GM21619 (cell line): ENCODE measurements at regions not wholly inside any gene's neighbourhood (a gene's known extent, or its start where the extent isn't known, plus 50 kb on each side); places are given as distances from the start of the nearest gene placed in this dataset.
"Not testable (repeated sequence)": the region's sequence is repeated elsewhere in the genome, so short reads cannot be mapped to it uniquely, and the experiment has no call there.

ENCODE experiments used
- ATAC-seq: cut with Tn5 transposase; IDR thresholded peaks from one replicate; pipeline ENCODE4 v1.9.1; 2021; ENCODE audit not compliant: unreplicated experiment

DNA sequence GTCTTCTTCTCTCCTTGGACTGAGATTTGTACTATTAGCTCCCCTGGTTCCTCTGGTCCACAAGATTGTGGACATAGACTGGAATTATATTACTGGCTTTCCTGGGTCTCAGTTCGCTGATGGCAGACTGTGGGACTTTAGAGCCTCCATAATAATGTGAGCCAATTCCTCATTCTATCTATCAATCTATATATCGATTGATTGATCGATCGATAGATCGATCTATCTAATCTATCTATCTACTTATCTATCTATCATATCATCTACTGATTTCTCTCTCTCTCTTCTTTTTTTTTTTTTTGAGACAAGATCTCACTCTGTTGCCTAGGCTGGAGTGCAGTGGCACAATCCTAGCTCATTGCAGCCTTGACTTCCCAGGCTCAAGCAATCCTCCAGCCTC is 51.5 kb upstream of the DDR1 start:
- ATAC-seq: no peak

DNA sequence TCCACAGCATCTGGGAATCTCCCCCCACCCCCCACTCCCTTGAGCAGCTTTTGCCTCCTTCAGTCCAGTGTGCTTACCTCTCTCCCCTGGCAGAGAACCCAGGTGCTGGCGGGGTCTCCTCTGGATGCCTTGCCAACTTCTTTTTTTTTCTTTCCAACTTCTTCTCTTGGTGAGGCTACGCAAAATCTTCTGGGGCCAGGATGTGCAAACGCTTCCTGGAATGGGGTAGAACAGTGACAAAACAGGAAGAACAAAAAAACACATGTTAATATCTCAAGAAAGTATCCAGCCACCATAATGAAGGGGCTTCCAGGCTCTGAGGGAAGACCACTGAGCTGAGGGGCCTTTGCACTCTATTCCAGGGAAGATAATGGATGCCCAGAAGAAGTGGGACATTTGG is 53.9 kb upstream of the DDR1 start:
- no peak for ATAC-seq

DNA sequence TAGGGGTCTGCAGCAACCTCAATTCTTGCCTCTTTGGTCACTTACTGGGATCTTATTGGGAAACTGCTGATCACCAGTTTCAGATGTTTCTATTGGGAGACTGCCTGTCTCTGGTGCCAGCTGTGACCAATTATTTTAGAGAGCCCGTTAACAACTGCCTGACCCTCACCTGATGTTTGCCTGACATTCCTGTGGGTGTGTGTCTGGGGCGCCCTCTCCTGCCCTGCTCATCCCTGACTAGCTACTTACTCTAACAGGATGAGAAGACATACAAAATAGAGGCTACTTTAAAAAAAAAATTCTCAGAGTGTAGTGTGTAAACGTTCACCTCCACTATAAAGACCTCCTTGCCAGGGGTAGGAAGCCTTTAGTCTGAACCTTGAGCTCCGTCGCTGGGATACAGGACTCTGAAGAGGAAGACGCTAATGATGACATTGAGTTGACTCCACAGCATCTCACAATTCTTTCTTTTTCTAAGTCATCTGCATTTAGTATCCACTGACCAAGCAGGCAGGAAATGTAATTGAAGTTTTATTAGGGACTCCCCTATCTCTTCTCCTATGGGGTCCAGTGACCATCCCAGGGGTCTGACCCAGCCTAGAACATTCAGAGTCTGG is 54.6 kb upstream of the DDR1 start:
- no peak for ATAC-seq

DNA sequence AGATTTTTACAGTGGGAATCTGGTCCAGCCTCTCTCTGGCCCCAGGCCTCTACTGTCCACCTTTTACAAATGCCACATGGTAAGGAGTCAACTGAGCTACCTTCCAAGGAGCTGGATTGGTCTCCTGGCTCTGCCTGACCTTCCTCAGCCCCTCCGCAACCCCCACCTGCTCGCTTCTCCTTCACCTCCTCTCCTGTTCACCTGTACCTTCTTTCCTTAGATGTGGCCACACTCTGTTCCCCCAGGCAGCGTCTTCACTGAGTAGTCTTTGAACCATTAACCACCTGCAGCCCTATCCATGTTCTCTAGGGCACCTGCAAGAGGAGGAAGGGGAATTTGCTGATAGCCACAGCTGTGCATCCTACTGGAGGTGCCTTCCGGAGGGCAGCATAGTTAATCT is 55.3 kb upstream of the DDR1 start:
- ATAC-seq: no peak

DNA sequence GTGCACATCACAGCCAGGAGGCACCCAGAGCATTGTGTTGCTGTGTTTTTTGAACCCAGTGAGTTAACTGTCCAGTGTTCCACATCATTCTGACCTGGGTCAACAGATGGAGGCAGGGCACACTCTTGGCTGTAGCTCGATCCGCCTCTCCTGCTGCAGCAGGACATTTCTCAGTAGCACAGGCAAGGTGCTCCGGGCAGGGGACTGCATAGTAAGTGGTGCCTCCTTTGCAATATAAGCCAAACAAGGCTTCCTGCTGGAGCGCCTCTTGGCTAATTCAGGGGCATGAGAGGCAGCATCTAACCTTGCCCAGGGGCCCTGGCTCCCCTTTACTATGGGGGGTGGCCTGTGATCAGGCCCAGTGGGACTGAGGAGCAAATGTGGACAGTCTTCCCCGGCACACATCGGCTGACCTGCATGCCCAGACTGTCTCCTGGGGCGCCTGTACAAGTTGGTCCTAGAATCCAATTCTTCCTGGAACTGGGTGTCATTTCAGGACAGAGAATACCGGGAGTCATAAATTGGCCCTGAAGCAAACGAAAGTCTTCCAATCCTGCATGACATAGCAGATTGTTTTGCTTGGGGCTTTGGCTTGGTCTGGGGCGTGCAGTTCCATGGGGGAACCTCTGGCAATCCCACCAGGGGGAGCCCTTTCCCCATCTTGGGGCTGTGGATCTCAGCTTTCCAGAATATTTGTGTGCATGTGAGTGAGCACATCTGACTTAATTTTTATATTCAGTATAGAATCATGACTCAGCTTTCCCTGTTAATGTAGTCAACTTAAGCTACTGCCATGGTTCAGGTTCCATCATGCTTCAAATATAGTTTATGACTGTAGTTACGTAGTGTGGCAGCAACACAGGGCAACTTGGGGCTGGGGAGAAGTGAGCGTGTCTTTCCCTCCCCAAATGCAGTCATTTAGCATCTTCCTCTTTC is 56.0 kb upstream of the DDR1 start:
- ATAC-seq: no peak

DNA sequence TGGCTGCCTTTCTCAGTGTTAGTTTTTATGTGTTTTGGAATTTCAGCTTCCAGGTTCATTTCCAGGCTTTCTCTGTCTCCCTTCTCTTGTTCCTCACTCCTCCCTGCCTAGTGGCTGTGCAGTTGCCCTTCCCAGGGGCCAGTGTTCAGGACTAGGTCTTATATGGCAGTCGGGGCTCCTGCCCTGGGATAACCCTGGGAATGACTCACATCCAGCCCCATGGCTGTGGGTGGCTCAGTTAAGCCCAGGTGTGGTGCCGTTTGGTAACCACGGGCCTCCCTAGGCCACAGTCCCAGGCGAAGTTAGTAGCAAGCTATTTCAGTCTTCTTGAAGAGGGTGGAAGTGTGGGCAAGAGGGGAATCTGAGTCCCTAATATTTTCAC is 57.4 kb upstream of the DDR1 start:
- ATAC-seq: no peak

DNA sequence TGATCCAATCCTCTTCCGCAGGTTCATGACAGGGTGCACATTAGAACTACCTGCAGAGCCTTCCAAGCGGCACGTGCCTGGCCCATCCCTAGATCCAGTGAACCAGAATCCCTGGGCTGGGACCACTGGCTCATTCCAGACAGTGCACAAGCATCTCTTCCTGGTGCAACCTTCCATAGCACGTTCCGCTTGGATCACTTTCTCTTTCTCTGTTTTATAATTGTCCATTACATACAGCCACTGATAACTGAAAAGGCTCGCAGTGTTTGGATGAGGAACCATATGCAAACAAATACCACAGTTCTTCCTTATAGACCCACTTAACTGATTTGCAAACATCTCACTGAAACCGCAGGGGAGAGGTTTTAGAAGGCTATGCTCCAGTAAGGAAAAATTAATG is 59.6 kb upstream of the DDR1 start:
- ATAC-seq: no peak

DNA sequence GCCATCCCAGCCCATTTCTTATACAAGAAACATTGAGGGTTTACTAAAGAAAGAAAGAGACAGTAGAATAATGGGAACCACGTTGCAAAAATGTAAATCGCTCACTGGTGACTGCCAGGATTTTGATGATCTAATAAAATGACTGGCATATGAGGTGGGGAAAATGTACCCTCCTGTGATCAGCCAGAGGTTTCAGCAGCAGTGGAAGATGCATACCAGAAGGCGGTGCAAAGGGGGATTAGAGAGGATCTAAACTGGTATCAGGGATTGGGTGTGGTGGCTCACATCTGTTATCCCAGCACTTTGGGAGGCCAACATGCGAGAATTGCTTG is 60.8 kb upstream of the DDR1 start:
- no peak for ATAC-seq

DNA sequence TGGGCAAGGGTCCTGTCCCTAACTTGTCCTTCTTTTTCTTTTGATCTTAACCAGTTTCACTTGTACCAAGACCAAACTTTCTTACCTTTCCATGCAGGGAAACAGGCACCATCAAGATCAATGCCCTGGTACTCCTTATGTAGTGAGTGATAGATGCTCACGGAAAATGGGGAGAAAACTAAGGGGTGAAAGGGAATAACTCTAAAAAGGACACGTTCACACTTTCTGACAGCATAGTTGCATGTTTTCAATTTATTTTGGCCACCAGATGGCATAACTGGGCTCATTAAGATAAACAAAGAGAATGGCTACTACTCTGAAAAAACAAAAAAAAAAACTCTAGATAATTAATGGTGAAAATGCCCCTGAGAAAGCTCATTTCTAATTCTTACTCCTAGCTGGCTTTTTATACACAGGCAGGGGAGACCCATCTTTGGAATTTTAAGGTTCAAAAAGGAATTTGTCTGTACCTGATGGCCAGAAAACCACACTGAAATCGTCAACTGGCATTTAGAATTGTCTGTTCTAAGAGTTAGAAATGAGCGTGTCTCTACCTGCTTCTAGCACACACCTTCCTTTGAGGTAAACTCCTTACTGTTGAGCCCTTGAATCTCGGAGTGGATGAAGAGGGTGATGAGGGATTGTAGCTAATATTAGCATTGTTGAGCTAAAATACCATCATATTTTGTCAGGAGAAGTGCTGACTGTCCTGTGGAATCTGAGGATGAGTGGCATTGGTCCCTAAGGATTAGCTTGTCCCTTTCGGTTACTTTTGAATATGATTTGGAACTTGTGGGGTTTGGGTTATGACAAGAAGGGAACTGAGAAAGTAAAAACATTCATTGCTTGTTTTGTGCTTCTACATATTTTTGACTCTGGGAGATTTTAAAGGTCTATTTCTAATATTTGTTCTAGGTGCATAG is 62.2 kb upstream of the DDR1 start:
- no peak for ATAC-seq

DNA sequence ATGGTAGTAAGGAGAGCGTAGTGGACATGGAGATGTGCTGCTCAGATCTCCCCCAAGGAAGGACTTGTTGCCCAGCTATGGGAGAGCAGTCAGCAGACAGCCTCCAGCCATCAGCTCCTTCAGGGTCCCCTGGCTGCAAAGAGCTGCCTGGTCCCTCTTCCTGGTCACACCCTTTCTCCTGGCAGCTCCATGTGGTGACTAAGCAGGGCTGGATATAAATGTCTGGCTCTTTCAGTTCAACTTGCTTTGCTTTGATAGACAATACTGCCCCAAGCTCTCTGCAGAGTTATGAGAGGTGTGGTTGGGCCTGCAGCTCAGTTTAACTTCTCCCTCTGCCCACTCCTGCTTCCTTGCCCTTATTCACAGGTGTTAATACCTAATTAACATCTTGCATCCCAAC is 64.1 kb upstream of the DDR1 start:
- no peak for ATAC-seq

DNA sequence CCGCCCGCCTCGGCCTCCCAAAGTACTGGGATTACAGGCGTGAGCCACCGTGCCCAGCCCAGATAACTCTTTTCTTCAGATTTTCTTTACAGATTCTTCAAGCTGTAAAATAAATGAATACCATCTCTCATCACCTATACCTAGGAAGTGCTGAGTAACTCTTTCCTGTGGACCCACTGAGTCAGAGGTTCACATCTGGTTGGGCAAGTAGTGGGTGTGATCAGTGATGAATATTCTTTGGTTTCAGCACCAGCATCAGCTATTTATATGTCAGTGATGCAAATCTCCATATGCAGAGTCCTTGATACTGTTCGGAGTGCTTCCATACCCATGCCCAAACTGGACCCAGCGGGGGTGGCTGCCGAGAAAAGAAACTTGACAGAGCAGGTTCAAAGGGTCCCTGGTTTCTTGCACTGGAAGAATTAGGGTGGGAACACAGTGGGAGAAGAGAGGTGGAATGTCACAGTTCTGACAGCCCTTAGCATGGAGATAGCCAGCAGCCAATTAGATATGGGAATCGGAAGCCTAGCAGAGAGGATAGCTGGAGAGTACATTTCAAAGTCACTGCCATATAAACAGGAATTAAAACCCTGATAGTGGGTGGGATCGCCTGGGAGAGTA is 64.9 kb upstream of the DDR1 start:
- ATAC-seq: no peak

DNA sequence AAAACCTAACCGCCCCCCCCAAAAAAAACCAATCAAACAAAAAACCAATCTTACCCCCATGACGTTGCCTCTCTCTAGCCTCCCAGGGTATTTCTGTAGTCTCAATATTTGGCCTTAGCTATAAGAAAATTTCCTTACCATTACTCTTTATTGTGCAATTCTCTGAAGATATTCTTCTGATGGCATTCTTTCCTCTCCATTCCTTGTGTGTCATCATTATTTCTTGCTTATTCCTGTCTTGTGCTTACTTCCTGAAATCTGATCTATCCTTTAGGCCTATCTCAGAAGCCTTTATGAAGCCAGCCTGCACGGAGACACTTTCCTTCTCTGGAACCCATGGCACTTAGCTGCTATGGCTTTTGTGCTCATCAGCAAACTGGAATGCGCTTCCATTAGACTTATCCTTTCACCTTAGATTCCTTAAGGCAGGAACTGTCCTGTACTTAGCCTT is 65.9 kb upstream of the DDR1 start:
- ATAC-seq: no peak

DNA sequence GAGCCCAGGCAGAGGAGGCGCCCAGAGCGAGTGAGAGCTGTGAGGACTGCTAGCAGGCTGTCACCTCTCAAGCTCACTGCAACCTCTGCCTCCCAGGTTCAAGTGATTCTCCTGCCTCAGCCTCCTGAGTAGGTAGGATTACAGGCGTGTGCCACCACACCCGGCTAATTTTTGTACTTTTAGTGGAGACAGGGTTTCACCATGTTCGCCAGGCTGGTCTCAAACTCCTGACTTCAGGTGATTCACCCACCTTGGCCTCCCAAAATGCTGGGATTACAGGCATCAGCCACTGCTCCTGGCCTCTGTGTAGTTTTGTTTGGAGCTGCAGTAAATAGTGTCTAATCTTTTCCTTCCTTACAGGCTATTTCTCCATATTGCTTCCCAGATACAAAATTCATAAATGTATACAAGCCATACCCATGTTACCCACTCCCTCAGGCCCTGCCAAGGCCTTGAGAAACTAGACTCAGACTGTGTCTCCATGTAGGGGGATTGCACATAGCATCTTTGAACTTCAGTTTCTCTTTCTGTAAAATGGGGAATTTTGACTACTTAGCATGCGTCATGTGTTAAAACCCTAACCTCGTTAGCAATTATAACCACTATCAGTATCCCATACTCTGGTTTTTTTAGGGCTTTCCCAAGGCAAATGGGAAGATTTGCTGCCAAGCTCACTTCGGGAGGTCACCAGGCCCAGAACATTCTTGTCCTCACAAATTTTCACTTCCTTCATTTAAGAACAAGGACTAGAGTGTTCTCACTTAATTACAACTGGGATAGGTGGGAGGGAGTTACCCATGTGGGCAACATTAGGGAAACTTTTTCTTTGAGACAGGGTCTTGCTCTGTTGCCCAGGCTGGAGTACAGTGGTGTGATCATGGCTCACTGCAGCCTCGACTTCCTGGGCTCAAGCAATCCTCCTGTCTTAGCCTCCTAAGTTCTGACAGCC is 67.3 kb upstream of the DDR1 start:
- peak; percentile 56 for ATAC-seq

DNA sequence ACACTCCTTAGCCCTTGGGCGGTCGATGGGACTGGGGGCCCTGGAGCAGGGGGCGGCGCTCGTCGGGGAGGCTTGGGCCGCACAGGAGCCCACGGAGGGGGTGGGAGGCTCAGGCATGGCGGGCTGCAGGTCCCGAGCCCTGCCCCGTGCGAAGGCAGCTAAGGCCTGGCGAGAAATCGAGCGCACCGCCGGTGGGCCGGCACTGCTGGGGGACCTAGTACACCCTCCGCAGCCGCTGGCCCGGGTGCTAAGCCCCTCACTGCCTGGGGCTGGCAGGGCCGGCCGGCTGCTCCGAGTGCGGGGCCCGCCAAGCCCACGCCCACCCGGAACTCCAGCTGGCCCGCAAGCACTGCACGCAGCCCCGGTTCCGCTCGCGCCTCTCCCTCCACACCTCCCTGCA is 68.0 kb upstream of the DDR1 start:
- not testable (repeated sequence) for ATAC-seq

DNA sequence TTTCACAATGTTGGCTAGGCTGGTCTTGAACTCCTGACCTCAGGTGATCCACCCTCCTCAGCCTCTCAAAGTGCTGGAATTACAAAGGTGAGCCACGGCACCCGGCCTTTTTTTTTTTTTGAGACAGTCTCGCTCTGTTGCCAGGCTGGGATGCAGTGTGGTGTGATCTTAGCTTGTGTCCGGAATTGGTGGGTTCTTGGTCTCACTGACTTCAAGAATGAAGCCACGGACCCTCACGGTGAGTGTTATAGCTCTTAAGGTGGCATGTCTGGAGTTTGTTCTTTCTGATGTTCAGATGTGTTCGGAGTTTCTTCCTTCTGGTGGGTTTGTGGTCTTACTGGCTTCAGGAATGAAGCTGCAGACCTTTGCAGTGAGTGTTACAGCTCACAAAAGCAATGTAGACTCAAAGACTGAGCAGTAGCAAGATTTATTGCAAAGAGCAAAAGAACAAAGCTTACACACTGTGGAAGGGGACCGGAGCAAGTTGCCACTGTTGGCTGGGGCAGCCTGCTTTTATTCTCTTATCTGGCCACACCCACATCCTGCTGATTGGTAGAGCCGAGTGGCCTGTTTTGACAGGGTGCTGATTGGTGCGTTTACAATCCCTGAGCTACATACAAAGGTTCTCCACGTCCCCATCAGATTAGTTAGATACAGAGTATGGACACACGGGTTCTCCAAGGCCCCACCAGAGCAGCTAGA is 69.1 kb upstream of the DDR1 start:
- ATAC-seq: not testable (repeated sequence)

DNA sequence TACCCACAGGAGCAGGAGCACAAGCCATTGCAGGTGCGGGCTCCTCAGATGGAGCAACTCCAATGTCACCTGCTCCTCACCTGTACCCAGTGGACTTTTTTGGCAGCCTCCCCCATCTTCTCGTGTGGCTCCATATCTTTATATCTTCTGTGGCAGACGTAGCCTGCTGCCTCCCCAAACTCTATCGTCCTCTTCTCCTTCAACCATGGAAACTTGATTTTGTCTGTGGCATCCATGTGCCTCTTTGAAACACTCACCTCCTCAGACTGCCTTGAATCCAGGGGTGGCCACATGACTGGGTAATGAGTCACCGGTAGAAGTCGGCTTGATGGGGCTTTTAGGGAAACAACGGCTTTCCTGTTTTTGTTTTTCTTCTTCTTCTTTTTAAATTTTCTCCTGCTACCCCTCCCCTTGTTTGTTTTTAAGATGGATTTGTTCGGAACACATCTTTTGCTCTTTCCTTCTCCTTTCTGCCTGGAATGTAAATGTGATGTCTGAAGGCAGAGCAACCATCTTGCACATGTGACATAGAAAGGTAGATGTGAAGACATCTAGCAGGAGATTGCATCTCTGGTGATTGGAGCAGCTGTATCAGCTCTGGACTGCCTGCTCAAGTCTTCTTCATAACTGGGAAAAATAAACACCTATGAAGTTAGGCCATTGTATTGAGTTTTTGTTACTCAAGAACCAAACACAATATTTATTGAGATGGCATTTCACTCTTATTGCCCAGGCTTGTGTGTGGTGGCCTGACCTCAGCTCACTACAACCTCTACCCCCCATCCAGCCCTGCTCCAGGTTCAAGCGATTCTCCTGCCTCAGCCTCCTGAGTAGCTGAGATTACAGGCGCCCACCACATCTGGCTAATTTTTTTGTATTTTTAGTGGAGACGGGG is 69.9 kb upstream of the DDR1 start:
- ATAC-seq: no peak

DNA sequence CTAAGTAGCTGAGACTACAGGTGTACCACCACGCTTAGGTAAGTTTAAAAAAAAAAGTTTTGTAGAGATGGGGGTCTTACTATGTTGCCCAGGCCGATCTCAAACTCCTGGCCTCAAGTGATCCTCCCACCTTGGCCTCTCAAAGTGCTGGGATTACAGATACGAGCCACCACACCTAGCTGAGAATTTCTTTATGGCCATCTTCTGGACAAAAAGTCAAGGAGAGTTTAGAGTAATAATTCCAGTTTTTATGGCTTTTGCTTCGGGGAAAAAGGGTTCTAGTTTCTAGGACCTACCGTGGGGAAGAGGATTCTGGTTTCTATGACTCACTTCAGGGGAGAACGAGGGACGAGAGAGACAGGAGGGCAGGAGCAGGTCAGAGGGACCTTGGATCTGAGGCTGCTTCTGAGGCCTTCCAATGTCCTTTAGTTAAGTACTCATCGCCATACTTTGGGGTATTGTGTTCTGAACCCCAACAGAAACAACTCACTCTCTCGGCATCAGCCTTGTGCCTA is 69.3 kb upstream of the IER3 start:
- no peak for ATAC-seq

DNA sequence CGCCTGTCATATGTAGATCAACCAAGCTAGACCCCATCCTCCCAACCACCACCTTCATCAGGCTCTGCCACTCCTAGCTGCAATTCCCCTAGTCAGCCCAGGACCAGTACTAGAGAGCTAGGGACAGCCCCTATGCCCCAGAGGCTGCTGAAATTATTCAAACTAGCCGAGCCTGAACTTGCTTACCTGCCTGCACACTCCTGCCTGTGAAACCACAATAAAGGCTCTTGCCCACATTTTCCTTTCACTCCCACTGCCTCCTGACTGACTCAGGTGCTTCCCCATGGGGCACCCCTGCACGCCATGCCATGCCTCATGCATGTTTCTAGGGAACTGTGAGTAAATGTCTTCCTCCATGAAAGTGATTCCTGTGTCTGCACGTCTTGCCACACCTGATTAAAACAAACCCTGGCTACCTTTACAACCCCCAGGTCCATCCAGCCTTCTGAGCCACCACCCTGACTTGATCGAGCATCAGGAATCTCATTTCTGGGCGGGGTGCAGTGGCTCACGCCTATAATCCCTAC is 66.5 kb upstream of the IER3 start:
- ATAC-seq: peak; percentile 83
